ENCODE measurements at regions not wholly inside any gene's neighbourhood (a gene's known extent, or its start where the extent isn't known, plus 50 kb on each side); places are given as distances from the start of the nearest gene placed in this dataset.
"Not testable (repeated sequence)": the region's sequence is repeated elsewhere in the genome, so short reads cannot be mapped to it uniquely, and the experiment has no call there.

DNA sequence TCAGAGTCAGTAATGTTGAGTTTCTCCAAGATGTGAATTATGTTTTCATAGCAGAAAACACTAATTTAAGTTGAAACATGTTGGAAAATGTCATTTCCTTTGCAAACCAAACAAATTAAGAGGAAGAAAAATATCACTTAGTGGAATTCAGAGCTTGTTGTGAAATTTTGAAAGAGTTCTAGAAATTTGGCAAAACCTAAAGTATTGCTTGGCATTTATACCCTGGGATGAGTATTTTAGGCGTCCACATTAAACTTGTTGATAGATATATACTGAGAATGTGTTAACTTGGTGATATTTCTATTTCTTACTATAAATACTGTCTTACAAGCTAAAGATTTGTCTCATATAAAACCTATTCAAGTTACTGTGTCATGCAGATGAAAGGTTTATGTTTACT lies 335.2 kb downstream of the NSUN3 start:
- Histone ChIP-seq H3K36me3 (ENCODE audit: control insufficient read depth, insufficient read depth, low read length) (no peaks in the 10 kb centered on the region), H3K4me3 (ENCODE audit: low read length) (no peak overlapping the region), H3K9me3 (replicated peaks; ENCODE audit: control insufficient read depth, low read depth, low read length) (no peaks in the 10 kb centered on the region), H3K27me3 (ENCODE audit: control insufficient read depth, insufficient read depth, low read length) (no peaks in the 10 kb centered on the region), H3K4me1 (ENCODE audit: control insufficient read depth, insufficient read depth, low read length) (no peaks in the 10 kb centered on the region), H3K27ac (ENCODE audit: low read length) (no peak overlapping the region)
- no CpG with 5 or more reads among the region's 1 CpG for WGBS (ENCODE audit: insufficient coverage)
- DNase-seq: no peak

DNA sequence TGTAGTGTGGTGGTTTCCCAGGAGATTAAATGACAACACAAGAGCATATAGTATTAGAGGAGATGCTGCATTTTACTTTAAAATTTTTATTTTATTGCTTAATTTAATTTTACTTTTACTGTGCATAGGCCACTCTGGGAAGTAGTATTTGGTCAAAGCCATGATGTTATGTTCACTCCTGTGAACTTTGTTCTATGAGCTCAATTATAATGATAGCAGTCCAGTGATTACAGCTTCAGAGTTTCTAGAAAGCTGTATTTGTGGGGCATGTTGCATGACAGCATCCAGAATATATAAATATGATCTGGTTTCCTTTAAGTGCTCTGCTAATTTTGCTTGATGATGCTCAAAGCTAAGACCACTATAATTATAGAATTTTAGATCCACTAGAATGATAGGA lies 338.6 kb downstream of the NSUN3 start:
- Histone ChIP-seq H3K36me3 (ENCODE audit: control insufficient read depth, insufficient read depth, low read length) (no peaks in the 10 kb centered on the region), H3K27ac (ENCODE audit: low read length) (no peak overlapping the region), H3K4me3 (ENCODE audit: low read length) (no peak overlapping the region), H3K4me1 (ENCODE audit: control insufficient read depth, insufficient read depth, low read length) (no peaks in the 10 kb centered on the region), H3K27me3 (ENCODE audit: control insufficient read depth, insufficient read depth, low read length) (no peaks in the 10 kb centered on the region), H3K9me3 (replicated peaks; ENCODE audit: control insufficient read depth, low read depth, low read length) (no peaks in the 10 kb centered on the region)
- no peak for DNase-seq

DNA sequence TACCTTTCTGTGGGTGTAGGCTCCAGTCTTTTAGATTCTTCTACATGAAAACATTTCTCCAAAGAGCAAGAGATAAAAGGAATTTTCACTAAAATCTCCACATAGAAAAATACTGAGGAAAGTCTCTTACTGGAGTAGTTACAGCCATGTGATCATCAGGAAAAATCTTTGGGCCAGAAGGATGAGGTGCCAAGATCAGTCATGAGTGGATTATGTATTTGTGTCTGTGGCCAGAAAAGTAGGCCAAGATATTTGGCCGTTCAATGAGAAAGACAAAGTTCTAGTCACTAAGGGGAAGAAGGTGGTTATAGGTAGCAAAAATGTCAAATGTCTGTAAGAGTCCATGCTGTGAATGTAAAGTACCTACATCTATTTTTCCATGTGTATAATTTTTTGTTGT lies 339.3 kb downstream of the NSUN3 start:
- no peaks in the 10 kb centered on the region for H3K27me3 ChIP-seq (ENCODE audit: control insufficient read depth, insufficient read depth, low read length)
- no peaks in the 10 kb centered on the region for H3K36me3 ChIP-seq (ENCODE audit: control insufficient read depth, insufficient read depth, low read length)
- H3K9me3 ChIP-seq (replicated peaks; ENCODE audit: control insufficient read depth, low read depth, low read length): no peaks in the 10 kb centered on the region
- no peak overlapping the region for H3K4me3 ChIP-seq (ENCODE audit: low read length)
- H3K4me1 ChIP-seq (ENCODE audit: control insufficient read depth, insufficient read depth, low read length): no peaks in the 10 kb centered on the region
- DNase-seq: peak; percentile 61
- WGBS (ENCODE audit: insufficient coverage): 63% methylated on average over 1 of the region's 1 CpG
- no peak overlapping the region for H3K27ac ChIP-seq (ENCODE audit: low read length)

DNA sequence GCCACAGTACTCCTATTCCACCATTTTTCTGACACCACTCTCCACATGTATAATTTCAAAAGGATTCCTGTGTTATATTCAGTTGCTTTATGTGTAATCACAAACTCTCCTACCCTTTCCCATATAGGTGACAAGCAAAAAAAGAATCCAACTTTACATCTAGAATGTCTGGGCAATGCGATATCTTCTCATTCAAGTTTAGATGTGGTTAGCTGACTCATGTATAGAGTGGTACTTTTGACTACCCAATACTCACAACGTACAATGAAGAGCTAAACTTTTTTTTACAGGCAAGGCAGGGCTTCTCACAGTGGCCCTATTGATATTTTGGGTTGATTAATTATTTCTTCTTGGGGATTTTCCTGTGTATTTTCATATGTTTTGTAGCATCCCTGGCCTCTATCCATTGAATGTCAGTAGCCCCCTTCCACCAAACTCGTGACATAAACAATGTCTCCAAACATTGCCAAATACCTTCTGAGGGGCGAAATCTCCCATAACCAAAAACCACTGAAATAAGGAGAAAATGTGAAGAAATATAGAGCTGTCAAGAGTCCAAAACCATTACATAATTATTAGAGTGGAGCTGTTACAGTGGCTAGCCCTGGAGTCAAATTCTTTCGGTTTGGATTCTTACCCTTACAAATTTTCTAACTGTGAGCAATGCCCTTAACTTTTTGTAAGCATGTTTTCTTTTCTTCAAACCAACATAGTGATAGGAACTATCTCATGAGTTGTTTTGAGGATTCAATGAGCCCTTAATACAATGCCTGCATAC lies 342.6 kb downstream of the NSUN3 start:
- Histone ChIP-seq H3K9me3 (replicated peaks; ENCODE audit: control insufficient read depth, low read depth, low read length) (no peaks in the 10 kb centered on the region), H3K27me3 (ENCODE audit: control insufficient read depth, insufficient read depth, low read length) (no peaks in the 10 kb centered on the region), H3K36me3 (ENCODE audit: control insufficient read depth, insufficient read depth, low read length) (no peaks in the 10 kb centered on the region), H3K4me1 (ENCODE audit: control insufficient read depth, insufficient read depth, low read length) (no peaks in the 10 kb centered on the region), H3K27ac (ENCODE audit: low read length) (no peak overlapping the region), H3K4me3 (ENCODE audit: low read length) (no peak overlapping the region)
- no CpG with 5 or more reads among the region's 5 CpGs for WGBS (ENCODE audit: insufficient coverage)
- DNase-seq: no peak

DNA sequence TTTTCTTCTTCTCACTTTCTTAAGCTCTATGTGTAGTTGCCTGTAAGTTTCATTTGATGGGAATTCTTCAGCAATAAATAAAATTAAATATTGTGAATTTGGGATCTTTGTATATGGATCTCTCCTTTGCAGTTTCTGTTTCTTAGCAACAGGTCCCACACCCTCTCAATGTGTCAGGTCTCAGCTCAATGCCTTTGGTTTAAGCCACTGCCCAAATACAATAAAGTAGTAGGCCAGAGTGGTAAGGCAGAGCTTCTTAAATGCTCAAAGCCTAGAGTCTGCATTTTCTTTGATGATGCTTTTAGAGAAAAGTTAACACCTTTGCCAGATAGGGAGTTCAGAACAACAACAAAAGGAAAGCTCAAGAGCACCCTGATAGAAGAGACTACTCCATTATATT lies 343.7 kb downstream of the NSUN3 start:
- H3K9me3 ChIP-seq (replicated peaks; ENCODE audit: control insufficient read depth, low read depth, low read length): no peaks in the 10 kb centered on the region
- no peak overlapping the region for H3K4me3 ChIP-seq (ENCODE audit: low read length)
- no peaks in the 10 kb centered on the region for H3K4me1 ChIP-seq (ENCODE audit: control insufficient read depth, insufficient read depth, low read length)
- H3K36me3 ChIP-seq (ENCODE audit: control insufficient read depth, insufficient read depth, low read length): no peaks in the 10 kb centered on the region
- no peak for DNase-seq
- H3K27ac ChIP-seq (ENCODE audit: low read length): no peak overlapping the region
- no peaks in the 10 kb centered on the region for H3K27me3 ChIP-seq (ENCODE audit: control insufficient read depth, insufficient read depth, low read length)

DNA sequence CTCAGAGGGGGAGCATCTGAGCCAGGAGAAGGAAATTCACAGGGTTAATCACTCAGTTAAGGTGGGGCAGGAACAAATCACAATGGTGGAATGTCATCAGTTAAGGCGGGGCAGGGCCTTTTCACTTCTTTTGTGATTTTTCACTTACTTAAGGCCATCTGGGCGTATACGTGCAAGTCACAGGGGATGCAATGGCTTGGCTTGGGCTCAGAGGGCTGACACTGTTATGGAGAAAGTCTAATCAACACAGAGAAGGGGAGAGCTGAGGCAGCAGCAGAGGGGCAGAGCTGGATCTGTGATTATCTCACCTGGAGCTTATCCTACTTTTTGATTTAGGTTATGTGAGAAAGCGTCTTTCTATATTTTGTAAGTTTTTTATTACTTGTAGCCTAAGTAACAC lies 350.1 kb downstream of the NSUN3 start:
- not testable (repeated sequence) for H3K9me3 ChIP-seq (replicated peaks; ENCODE audit: control insufficient read depth, low read depth, low read length); H3K4me3 ChIP-seq (ENCODE audit: low read length); H3K4me1 ChIP-seq (ENCODE audit: control insufficient read depth, insufficient read depth, low read length); H3K27me3 ChIP-seq (ENCODE audit: control insufficient read depth, insufficient read depth, low read length); DNase-seq; H3K36me3 ChIP-seq (ENCODE audit: control insufficient read depth, insufficient read depth, low read length); H3K27ac ChIP-seq (ENCODE audit: low read length)
- WGBS (ENCODE audit: insufficient coverage): 80% methylated on average over 1 of the region's 4 CpGs

DNA sequence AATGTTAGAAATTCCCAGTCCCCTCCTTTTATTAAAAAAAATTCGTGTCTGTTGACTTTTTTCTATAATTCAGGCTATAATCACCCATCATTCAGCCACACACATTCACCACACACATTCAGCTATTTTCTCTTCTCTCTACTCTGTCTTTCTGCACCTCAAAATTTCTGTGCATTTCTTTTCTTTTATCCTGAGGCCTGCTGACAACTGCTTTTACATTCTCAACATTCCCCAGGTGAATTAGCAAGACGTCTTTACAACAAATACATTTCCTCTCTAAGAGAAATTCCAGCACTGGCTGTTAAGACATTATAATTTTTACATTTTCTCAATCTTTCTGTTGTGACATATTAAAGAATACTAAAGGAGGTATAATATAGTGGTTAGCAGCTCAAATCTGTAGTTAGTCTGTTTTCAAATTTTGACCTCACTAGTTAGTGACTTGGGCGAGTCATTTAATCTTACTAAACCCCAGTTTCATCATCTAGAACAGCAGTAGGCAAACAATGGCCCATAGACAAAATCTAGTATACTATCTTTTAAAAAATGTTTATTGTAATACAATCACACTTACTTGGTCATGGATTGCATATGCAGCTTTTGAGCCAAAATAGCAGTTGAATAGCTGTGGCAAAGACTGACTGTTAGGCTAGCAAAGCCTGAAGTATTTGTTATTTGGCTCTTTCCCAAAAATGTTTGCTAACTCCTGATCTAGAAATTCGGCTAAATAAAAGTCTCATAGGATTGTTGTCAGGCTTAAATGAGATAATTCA lies 350.7 kb downstream of the NSUN3 start:
- no peaks in the 10 kb centered on the region for H3K27me3 ChIP-seq (ENCODE audit: control insufficient read depth, insufficient read depth, low read length)
- H3K9me3 ChIP-seq (replicated peaks; ENCODE audit: control insufficient read depth, low read depth, low read length): no peaks in the 10 kb centered on the region
- H3K4me1 ChIP-seq (ENCODE audit: control insufficient read depth, insufficient read depth, low read length): no peaks in the 10 kb centered on the region
- H3K36me3 ChIP-seq (ENCODE audit: control insufficient read depth, insufficient read depth, low read length): no peaks in the 10 kb centered on the region
- no peak for DNase-seq
- WGBS (ENCODE audit: insufficient coverage): 40% methylated on average over 1 of the region's 4 CpGs
- no peak overlapping the region for H3K4me3 ChIP-seq (ENCODE audit: low read length)
- no peak overlapping the region for H3K27ac ChIP-seq (ENCODE audit: low read length)

DNA sequence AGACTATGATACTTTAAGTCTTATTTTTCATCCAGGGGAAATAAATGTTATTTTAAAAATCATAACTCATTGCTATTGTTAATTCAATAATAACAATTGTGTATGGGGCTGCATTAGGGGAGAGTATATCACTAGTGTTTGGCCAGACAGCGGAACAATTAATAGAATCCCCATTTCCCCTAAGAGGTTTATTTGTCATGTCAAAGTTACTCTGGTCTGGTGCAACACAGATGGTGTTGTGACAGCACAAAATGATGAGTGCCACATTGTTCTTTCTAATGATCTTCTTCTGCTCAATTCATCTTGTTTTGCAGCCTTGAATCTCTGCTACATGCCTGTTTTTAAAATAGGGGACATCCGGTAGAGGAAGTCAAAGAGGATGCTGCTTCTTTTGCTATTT lies 351.6 kb downstream of the NSUN3 start:
- H3K4me1 ChIP-seq (ENCODE audit: control insufficient read depth, insufficient read depth, low read length): no peaks in the 10 kb centered on the region
- H3K27ac ChIP-seq (ENCODE audit: low read length): no peak overlapping the region
- H3K27me3 ChIP-seq (ENCODE audit: control insufficient read depth, insufficient read depth, low read length): no peaks in the 10 kb centered on the region
- no peaks in the 10 kb centered on the region for H3K36me3 ChIP-seq (ENCODE audit: control insufficient read depth, insufficient read depth, low read length)
- peak; percentile 6 for DNase-seq
- H3K4me3 ChIP-seq (ENCODE audit: low read length): no peak overlapping the region
- WGBS (ENCODE audit: insufficient coverage): no CpG with 5 or more reads among the region's 2 CpGs
- H3K9me3 ChIP-seq (replicated peaks; ENCODE audit: control insufficient read depth, low read depth, low read length): no peaks in the 10 kb centered on the region

DNA sequence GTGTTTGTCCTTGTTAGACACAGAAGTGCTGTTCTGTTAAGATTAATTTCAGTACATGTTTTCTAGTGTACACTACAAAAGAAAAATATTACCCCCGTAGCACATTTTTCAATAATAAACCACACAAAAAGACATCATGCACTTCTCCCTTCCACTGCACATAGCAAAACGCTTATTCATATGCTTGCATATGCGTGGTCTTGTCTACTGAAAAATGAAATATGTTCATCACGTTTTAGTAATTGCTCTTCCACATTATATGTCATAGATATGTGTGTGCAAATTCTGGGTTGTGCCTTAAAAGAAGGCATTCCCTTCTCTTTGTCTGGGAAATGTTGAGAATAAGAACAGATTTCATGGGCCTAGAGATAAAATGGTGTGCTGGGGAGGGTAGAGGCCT lies 353.9 kb downstream of the NSUN3 start:
- Histone ChIP-seq H3K27ac (ENCODE audit: low read length) (no peak overlapping the region), H3K9me3 (replicated peaks; ENCODE audit: control insufficient read depth, low read depth, low read length) (no peaks in the 10 kb centered on the region), H3K36me3 (ENCODE audit: control insufficient read depth, insufficient read depth, low read length) (no peaks in the 10 kb centered on the region), H3K4me3 (ENCODE audit: low read length) (no peak overlapping the region), H3K4me1 (ENCODE audit: control insufficient read depth, insufficient read depth, low read length) (no peaks in the 10 kb centered on the region), H3K27me3 (ENCODE audit: control insufficient read depth, insufficient read depth, low read length) (no peaks in the 10 kb centered on the region)
- no peak for DNase-seq
- WGBS (ENCODE audit: insufficient coverage): no CpG with 5 or more reads among the region's 4 CpGs

DNA sequence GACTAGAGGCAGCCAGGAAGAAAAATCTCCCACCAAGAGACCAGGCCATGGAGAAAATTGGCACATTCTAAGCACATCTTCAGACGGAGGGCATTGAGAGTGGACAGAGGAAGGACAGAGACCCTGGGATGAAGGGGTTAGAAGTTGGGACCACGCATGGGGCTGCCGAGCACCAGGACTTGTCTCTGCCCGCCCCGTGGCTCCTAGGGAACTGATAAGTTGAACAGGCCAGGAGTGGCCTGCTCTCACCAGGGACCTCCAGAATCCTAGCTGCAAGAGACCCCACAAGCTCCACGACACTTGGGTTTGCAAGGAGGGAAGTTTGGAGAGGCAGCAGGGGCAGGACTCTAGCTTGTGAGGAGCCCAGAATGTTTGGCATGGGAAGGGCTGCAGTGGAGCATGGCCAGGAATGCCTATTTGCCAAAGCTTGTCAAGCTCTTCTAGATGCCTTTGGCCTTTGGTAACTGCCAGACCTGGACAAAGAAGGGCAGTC lies 355.1 kb downstream of the NSUN3 start:
- WGBS (ENCODE audit: insufficient coverage): 93% methylated on average over 5 of the region's 6 CpGs
- Histone ChIP-seq H3K4me1 (ENCODE audit: control insufficient read depth, insufficient read depth, low read length) (no peaks in the 10 kb centered on the region), H3K27ac (ENCODE audit: low read length) (no peak overlapping the region), H3K9me3 (replicated peaks; ENCODE audit: control insufficient read depth, low read depth, low read length) (no peaks in the 10 kb centered on the region), H3K36me3 (ENCODE audit: control insufficient read depth, insufficient read depth, low read length) (no peaks in the 10 kb centered on the region), H3K27me3 (ENCODE audit: control insufficient read depth, insufficient read depth, low read length) (no peaks in the 10 kb centered on the region), H3K4me3 (ENCODE audit: low read length) (no peak overlapping the region)
- DNase-seq: no peak

All from muscle of leg (tissue), 3 donors.